ENCODE measurements at regions not wholly inside any gene's neighbourhood (a gene's known extent, or its start where the extent isn't known, plus 50 kb on each side); places are given as distances from the start of the nearest gene placed in this dataset.
A peak's percentile ranks its signal among the peaks of the same experiment; 100 is the strongest.

GRCh38 chrX:103158317-103158621, 56.6 kb upstream of the BEX4 start:
- Histone ChIP-seq H3K36me3 (no peaks in the 10 kb centered on the region), H3K4me3 (no peak overlapping the region), H3K4me1 (no peaks in the 10 kb centered on the region), H3K27me3 (no peaks in the 10 kb centered on the region), H3K27ac (no peak overlapping the region), H3K9me3 (no peaks in the 10 kb centered on the region)
- ATAC-seq: no peak
- no peak for TF ChIP-seq POLR2A (IDR thresholded peaks at IDR 0.05)
- TF ChIP-seq CTCF (IDR thresholded peaks at IDR 0.05): no peak
- no peak for TF ChIP-seq POLR2AphosphoS5 (IDR thresholded peaks at IDR 0.05)
- TF ChIP-seq EP300 (IDR thresholded peaks at IDR 0.05): no peak
- 12 to 34% methylated on average over 2 to 4 of the region's 4 CpGs for WGBS, 2 donors (ENCODE audit: low coverage in 1 of 2)

GRCh38 chrX:103157496-103158316, 57.2 kb upstream of the BEX4 start:
- Histone ChIP-seq H3K27ac (no peak overlapping the region), H3K4me1 (no peaks in the 10 kb centered on the region), H3K27me3 (no peaks in the 10 kb centered on the region), H3K4me3 (no peak overlapping the region), H3K36me3 (no peaks in the 10 kb centered on the region), H3K9me3 (no peaks in the 10 kb centered on the region)
- WGBS, 2 donors (ENCODE audit: low coverage in 1 of 2): 36 to 50% methylated on average over 1 to 2 of the region's 2 CpGs
- TF ChIP-seq CTCF (IDR thresholded peaks at IDR 0.05): peak in 3 of 4 experiments; percentile 15 to 66 (median 19)
- no peak for TF ChIP-seq EP300 (IDR thresholded peaks at IDR 0.05)
- ATAC-seq: no peak

- Histone ChIP-seq H3K36me3 (no peaks in the 10 kb centered on the region), H3K27me3 (no peaks in the 10 kb centered on the region), H3K27ac (no peak overlapping the region), H3K4me1 (peaks cover 0 to 4% (median 3%) of the 10 kb centered on the region in 3 donors), H3K4me3 (no peak overlapping the region), H3K9me3 (no peaks in the 10 kb centered on the region)
- TF ChIP-seq CTCF (IDR thresholded peaks at IDR 0.05) (no peak), POLR2A (IDR thresholded peaks at IDR 0.05) (no peak), EP300 (IDR thresholded peaks at IDR 0.05) (no peak), POLR2AphosphoS5 (IDR thresholded peaks at IDR 0.05) (no peak)
- 83 to 100% methylated on average over 1 of the region's 1 CpG for WGBS, 2 donors (ENCODE audit: low coverage in 1 of 2)
- no peak for ATAC-seq
Observed at GRCh38 chrX:103155201-103155600, 59.7 kb upstream of the BEX4 start.

GRCh38 chrX:103153661-103154060, 60.7 kb upstream of the NXF3 start:
- Histone ChIP-seq H3K4me1 (peaks cover 0 to 4% (median 3%) of the 10 kb centered on the region in 3 donors), H3K27ac (no peak overlapping the region), H3K4me3 (no peak overlapping the region), H3K36me3 (no peaks in the 10 kb centered on the region), H3K9me3 (no peaks in the 10 kb centered on the region), H3K27me3 (no peaks in the 10 kb centered on the region)
- no peak for TF ChIP-seq CTCF (IDR thresholded peaks at IDR 0.05)
- no peak for TF ChIP-seq EP300 (IDR thresholded peaks at IDR 0.05)
- no peak for TF ChIP-seq POLR2A (IDR thresholded peaks at IDR 0.05)
- no peak for TF ChIP-seq POLR2AphosphoS5 (IDR thresholded peaks at IDR 0.05)
- WGBS, 2 donors (ENCODE audit: low coverage in 1 of 2): 79 to 88% methylated on average over 1 to 2 of the region's 2 CpGs
- no peak for ATAC-seq

GRCh38 chrX:103151799-103152198, 58.9 kb upstream of the NXF3 start:
- no peak for ATAC-seq
- H3K4me3 ChIP-seq: no peak overlapping the region
- H3K9me3 ChIP-seq: no peaks in the 10 kb centered on the region
- no peak overlapping the region for H3K27ac ChIP-seq
- TF ChIP-seq POLR2AphosphoS5 (IDR thresholded peaks at IDR 0.05) (no peak), EP300 (IDR thresholded peaks at IDR 0.05) (no peak), CTCF (IDR thresholded peaks at IDR 0.05) (no peak), POLR2A (IDR thresholded peaks at IDR 0.05) (no peak)
- 29 to 50% methylated on average over 1 to 2 of the region's 3 CpGs for WGBS, 2 donors (ENCODE audit: low coverage in 1 of 2)
- peaks cover 0 to 4% (median 3%) of the 10 kb centered on the region in 3 donors for H3K4me1 ChIP-seq
- no peaks in the 10 kb centered on the region for H3K36me3 ChIP-seq
- no peaks in the 10 kb centered on the region for H3K27me3 ChIP-seq
